ENCODE measurements at regions not wholly inside any gene's neighbourhood (a gene's known extent, or its start where the extent isn't known, plus 50 kb on each side); places are given as distances from the start of the nearest gene placed in this dataset.

DNA sequence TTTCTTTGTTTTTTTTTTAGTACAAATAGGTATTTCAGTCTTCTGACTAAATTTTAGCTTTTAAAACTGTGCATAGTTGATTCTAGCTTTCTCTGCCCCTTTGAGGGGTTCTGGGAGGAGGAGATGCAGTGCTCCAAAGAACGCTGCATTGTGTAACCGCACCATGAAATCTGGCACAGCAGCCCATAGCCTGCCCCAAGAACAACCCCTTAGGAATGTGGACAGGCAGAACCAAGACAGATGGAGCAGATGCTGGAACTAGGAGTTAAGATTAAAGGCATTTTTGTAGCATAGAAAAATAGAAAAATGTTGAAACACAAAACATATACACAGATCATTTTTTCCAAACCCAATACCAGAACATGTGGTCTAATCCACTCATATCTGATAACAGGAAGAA is 187.5 kb downstream of the SCG2 start:
- TF ChIP-seq, protein P1, sequence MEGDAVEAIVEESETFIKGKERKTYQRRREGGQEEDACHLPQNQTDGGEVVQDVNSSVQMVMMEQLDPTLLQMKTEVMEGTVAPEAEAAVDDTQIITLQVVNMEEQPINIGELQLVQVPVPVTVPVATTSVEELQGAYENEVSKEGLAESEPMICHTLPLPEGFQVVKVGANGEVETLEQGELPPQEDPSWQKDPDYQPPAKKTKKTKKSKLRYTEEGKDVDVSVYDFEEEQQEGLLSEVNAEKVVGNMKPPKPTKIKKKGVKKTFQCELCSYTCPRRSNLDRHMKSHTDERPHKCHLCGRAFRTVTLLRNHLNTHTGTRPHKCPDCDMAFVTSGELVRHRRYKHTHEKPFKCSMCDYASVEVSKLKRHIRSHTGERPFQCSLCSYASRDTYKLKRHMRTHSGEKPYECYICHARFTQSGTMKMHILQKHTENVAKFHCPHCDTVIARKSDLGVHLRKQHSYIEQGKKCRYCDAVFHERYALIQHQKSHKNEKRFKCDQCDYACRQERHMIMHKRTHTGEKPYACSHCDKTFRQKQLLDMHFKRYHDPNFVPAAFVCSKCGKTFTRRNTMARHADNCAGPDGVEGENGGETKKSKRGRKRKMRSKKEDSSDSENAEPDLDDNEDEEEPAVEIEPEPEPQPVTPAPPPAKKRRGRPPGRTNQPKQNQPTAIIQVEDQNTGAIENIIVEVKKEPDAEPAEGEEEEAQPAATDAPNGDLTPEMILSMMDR (IDR thresholded peaks at IDR 0.05; ENCODE audit: insufficient read depth, low read length): no peak
- TF ChIP-seq, protein P2, sequence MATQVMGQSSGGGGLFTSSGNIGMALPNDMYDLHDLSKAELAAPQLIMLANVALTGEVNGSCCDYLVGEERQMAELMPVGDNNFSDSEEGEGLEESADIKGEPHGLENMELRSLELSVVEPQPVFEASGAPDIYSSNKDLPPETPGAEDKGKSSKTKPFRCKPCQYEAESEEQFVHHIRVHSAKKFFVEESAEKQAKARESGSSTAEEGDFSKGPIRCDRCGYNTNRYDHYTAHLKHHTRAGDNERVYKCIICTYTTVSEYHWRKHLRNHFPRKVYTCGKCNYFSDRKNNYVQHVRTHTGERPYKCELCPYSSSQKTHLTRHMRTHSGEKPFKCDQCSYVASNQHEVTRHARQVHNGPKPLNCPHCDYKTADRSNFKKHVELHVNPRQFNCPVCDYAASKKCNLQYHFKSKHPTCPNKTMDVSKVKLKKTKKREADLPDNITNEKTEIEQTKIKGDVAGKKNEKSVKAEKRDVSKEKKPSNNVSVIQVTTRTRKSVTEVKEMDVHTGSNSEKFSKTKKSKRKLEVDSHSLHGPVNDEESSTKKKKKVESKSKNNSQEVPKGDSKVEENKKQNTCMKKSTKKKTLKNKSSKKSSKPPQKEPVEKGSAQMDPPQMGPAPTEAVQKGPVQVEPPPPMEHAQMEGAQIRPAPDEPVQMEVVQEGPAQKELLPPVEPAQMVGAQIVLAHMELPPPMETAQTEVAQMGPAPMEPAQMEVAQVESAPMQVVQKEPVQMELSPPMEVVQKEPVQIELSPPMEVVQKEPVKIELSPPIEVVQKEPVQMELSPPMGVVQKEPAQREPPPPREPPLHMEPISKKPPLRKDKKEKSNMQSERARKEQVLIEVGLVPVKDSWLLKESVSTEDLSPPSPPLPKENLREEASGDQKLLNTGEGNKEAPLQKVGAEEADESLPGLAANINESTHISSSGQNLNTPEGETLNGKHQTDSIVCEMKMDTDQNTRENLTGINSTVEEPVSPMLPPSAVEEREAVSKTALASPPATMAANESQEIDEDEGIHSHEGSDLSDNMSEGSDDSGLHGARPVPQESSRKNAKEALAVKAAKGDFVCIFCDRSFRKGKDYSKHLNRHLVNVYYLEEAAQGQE (IDR thresholded peaks at IDR 0.05; ENCODE audit: insufficient replicate concordance, low read depth): no peak
- TF ChIP-seq POLR2AphosphoS5 (IDR thresholded peaks at IDR 0.05; ENCODE audit: low read depth): no peak
- TF ChIP-seq SPI1 (IDR thresholded peaks at IDR 0.05; ENCODE audit: borderline replicate concordance, low read depth): no peak
